GM23338 (cell line): ENCODE measurements at regions not wholly inside any gene's neighbourhood (a gene's known extent, or its start where the extent isn't known, plus 50 kb on each side); places are given as distances from the start of the nearest gene placed in this dataset.

Experiments
- CTCF ChIP-seq, 2 experiments: fragments of 200-600 bp in 1 of 2; sonication (generic) in 1 of 2; conservative IDR thresholded peaks; 2 replicates each; pipeline versions ENCODE4 v1.5.1 to v1.6.1; 2016 to 2017; ENCODE audit warnings: antibody characterized with exemption in 2 of 2, low read depth in 2 of 2, mild to moderate bottlenecking in 2 of 2, moderate library complexity in 1 of 2
- ZNF331 ChIP-seq: fragments of 250-450 bp; sonication (Bioruptor Pico); IDR thresholded peaks from 2 replicates; pipeline ENCODE4 v1.5.0; 2020; ENCODE audit warnings: low read depth, mild to moderate bottlenecking, moderate library complexity

GRCh38 chr6:12436683-12437082 lies 146.5 kb downstream of the EDN1 start:
- TF ChIP-seq ZNF331 (CRISPR knock-in tag) (no peak), CTCF (conservative IDR thresholded peaks at IDR 0.05; ENCODE audit: low read depth in 2 of 2) (no peak)
